ENCODE measurements at regions not wholly inside any gene's neighbourhood (a gene's known extent, or its start where the extent isn't known, plus 50 kb on each side); places are given as distances from the start of the nearest gene placed in this dataset.

DNA sequence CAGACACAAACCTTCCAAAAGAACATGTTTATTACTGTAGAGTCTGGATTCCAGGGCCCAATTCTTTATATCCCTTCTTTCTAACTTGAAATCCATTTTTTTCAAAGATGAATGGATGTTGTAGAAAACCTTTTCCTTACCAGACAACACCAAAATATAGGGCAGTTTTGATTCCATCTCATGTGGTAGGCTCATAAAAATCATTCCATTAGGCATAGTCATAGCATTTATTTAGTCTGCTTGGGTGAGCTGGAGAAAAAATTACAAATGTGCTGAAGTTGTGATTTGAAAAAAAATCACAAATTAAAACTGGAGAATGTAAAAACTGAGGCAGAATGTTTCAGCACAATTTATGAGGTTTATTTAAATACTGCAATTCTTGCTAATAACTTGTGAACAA lies 199.3 kb upstream of the TBC1D5 start:
- no peak overlapping the region for H3K27ac ChIP-seq (ENCODE audit: control insufficient read depth, insufficient read depth, low read length)
- DNase-seq (ENCODE audit: low read depth, low spot score) (no peak), FAIRE-seq (no peak)
- H3K4me3 ChIP-seq (ENCODE audit: control insufficient read depth in 2 of 3, extremely low read depth in 1 of 3, insufficient read depth in 2 of 3, low read depth in 1 of 3, low read length in 3 of 3), result no peak overlapping the region
- H3K4me1 ChIP-seq (ENCODE audit: control insufficient read depth, extremely low read depth, insufficient read depth, low read length), result peaks cover 2% of the 10 kb centered on the region
- no peak overlapping the region for H3K9ac ChIP-seq (ENCODE audit: control insufficient read depth, extremely low read depth, insufficient read depth, low read length)
- no peaks in the 10 kb centered on the region for H3K27me3 ChIP-seq (ENCODE audit: control insufficient read depth, extremely low read depth, insufficient read depth, low read length)
- dilution Hi-C loops (cut with MboI; ENCODE audit: extremely low pct_ligation_motif_present, low sequenced_read_pairs), result no loop called here
- H3K79me2 ChIP-seq (ENCODE audit: control insufficient read depth, insufficient read depth, low read length), result no peaks in the 10 kb centered on the region
- no peaks in the 10 kb centered on the region for H3K9me1 ChIP-seq (ENCODE audit: control insufficient read depth, extremely low read depth, insufficient read depth, low read length)
- no peak overlapping the region for H3K4me2 ChIP-seq (ENCODE audit: control insufficient read depth, extremely low read depth, insufficient read depth, low read depth, low read length)
- TF ChIP-seq EZH2 (IDR thresholded peaks at IDR 0.05; ENCODE audit: low read length), result no peak
- TF ChIP-seq, protein P1, sequence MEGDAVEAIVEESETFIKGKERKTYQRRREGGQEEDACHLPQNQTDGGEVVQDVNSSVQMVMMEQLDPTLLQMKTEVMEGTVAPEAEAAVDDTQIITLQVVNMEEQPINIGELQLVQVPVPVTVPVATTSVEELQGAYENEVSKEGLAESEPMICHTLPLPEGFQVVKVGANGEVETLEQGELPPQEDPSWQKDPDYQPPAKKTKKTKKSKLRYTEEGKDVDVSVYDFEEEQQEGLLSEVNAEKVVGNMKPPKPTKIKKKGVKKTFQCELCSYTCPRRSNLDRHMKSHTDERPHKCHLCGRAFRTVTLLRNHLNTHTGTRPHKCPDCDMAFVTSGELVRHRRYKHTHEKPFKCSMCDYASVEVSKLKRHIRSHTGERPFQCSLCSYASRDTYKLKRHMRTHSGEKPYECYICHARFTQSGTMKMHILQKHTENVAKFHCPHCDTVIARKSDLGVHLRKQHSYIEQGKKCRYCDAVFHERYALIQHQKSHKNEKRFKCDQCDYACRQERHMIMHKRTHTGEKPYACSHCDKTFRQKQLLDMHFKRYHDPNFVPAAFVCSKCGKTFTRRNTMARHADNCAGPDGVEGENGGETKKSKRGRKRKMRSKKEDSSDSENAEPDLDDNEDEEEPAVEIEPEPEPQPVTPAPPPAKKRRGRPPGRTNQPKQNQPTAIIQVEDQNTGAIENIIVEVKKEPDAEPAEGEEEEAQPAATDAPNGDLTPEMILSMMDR (optimal IDR thresholded peaks at IDR 0.05 in 1 of 3, IDR thresholded peaks at IDR 0.05 in 1 of 3, conservative IDR thresholded peaks at IDR 0.05 in 1 of 3; ENCODE audit: extremely low read depth in 1 of 3, insufficient read depth in 2 of 3, low read length in 3 of 3), result no peak
- H4K20me1 ChIP-seq (ENCODE audit: control insufficient read depth, extremely low read depth, insufficient read depth, low read length), result no peaks in the 10 kb centered on the region
- no peaks in the 10 kb centered on the region for H3K9me3 ChIP-seq (ENCODE audit: control insufficient read depth, low read depth, low read length)
- no peak overlapping the region for H2AFZ ChIP-seq (ENCODE audit: control insufficient read depth, low read length)
- no peaks in the 10 kb centered on the region for H3K36me3 ChIP-seq (ENCODE audit: control insufficient read depth in 2 of 2, extremely low read depth in 1 of 2, insufficient read depth in 2 of 2, low read length in 2 of 2)

DNA sequence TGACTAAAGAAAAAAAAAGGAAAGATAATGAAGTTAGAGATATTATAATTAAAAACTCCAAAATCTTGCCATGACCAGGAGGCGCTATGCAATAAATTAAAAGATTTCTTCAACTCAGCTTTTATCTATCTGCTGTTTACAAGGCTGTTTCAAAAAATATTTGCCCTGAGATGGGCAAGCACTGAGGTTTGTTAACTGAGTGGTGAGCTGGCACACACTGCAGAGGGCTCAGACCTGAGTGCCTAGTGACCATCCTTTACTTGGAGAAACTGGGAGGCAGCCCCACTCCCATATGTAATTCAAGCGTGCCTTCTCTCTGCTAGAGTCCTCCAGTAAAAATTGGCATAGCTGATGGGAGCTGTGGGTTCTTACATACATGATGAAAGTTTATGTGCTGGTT lies 198.7 kb upstream of the TBC1D5 start:
- no peaks in the 10 kb centered on the region for H3K9me1 ChIP-seq (ENCODE audit: control insufficient read depth, extremely low read depth, insufficient read depth, low read length)
- H3K9me3 ChIP-seq (ENCODE audit: control insufficient read depth, low read depth, low read length), result no peaks in the 10 kb centered on the region
- no peak overlapping the region for H3K4me3 ChIP-seq (ENCODE audit: control insufficient read depth in 2 of 3, extremely low read depth in 1 of 3, insufficient read depth in 2 of 3, low read depth in 1 of 3, low read length in 3 of 3)
- H3K4me2 ChIP-seq (ENCODE audit: control insufficient read depth, extremely low read depth, insufficient read depth, low read depth, low read length), result no peak overlapping the region
- peaks cover 2% of the 10 kb centered on the region for H3K4me1 ChIP-seq (ENCODE audit: control insufficient read depth, extremely low read depth, insufficient read depth, low read length)
- no peaks in the 10 kb centered on the region for H3K79me2 ChIP-seq (ENCODE audit: control insufficient read depth, insufficient read depth, low read length)
- no peak overlapping the region for H2AFZ ChIP-seq (ENCODE audit: control insufficient read depth, low read length)
- FAIRE-seq (no peak), DNase-seq (ENCODE audit: low read depth, low spot score) (no peak)
- no peak overlapping the region for H3K27ac ChIP-seq (ENCODE audit: control insufficient read depth, insufficient read depth, low read length)
- no peak overlapping the region for H3K9ac ChIP-seq (ENCODE audit: control insufficient read depth, extremely low read depth, insufficient read depth, low read length)
- no peaks in the 10 kb centered on the region for H3K27me3 ChIP-seq (ENCODE audit: control insufficient read depth, extremely low read depth, insufficient read depth, low read length)
- no peaks in the 10 kb centered on the region for H3K36me3 ChIP-seq (ENCODE audit: control insufficient read depth in 2 of 2, extremely low read depth in 1 of 2, insufficient read depth in 2 of 2, low read length in 2 of 2)
- no peaks in the 10 kb centered on the region for H4K20me1 ChIP-seq (ENCODE audit: control insufficient read depth, extremely low read depth, insufficient read depth, low read length)
- no peak for TF ChIP-seq EZH2 (IDR thresholded peaks at IDR 0.05; ENCODE audit: low read length)
- TF ChIP-seq, protein P1 (optimal IDR thresholded peaks at IDR 0.05 in 1 of 3, IDR thresholded peaks at IDR 0.05 in 1 of 3, conservative IDR thresholded peaks at IDR 0.05 in 1 of 3; ENCODE audit: extremely low read depth in 1 of 3, insufficient read depth in 2 of 3, low read length in 3 of 3), result no peak
- dilution Hi-C loops (cut with MboI; ENCODE audit: extremely low pct_ligation_motif_present, low sequenced_read_pairs), result no loop called here
